HG03439 (cell line): ENCODE measurements at regions not wholly inside any gene's neighbourhood (a gene's known extent, or its start where the extent isn't known, plus 50 kb on each side); places are given as distances from the start of the nearest gene placed in this dataset.
"Not testable (repeated sequence)": the region's sequence is repeated elsewhere in the genome, so short reads cannot be mapped to it uniquely, and the experiment has no call there.

Experiments used
- ATAC-seq: cut with Tn5 transposase; IDR thresholded peaks from one replicate; pipeline ENCODE4 v1.9.1; 2021; ENCODE audit warnings: mild to moderate bottlenecking, moderate library complexity; ENCODE audit not compliant: unreplicated experiment

- no peak for ATAC-seq
Measured at GRCh38 chr2:20499387-20499786, 52.5 kb downstream of the RHOB start.

DNA sequence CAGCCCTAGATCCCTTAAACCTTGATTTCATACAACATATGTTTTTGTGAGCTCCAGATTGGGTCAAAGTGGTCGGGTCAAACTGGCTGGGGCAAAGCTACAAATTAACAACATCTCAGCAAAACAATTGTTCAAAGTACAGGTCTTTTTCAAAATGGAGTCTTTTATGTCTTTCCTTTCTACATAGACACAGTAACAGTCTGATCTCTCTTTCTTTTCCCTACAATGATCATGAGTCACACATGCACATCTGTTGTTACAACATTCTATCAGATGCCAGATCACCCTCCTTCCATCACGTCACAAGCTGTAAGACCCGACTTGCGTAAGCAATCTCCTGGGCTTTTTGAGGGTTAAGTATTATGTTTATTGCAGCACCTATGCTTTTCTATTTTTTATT lies 55.1 kb downstream of the RHOB start:
- ATAC-seq, result no peak

DNA sequence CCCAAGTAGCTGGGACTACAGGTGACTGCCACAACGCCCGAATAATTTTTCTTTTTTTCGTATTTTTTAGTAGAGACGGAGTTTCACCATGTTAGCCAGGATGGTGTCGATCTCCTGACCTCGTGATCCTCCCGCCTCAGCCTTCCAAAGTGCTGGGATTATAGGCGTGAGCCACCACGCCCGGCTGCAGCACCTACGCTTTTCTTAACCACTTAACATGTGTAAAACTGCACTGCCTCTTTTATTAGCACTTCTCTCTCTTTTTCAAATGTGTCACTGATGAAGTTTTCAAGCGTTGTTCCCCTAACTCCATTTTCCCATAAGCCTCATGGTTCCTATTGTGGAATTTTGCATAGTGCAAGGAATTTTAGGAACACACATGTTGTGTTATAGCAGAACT lies 55.6 kb downstream of the RHOB start:
- ATAC-seq, result not testable (repeated sequence)

DNA sequence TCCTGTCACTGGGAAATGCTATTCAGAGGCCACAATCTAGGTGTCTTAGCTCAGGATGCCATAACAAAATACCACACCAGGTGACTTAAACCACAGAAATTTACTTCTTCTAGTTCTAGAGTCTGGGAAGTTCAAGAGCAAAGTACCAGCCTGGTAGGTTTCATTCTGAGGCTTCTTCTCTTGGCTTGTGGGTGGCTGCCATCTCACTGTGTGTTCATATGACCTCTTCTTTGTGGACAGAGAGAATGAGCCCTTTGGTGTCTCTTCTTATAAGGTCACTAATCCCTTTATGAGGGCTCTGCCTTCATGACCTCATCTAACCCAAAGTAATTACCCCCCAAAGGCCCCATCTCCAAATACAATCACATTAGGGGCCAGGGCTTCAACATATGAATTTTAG lies 57.3 kb downstream of the RHOB start:
- no peak for ATAC-seq

DNA sequence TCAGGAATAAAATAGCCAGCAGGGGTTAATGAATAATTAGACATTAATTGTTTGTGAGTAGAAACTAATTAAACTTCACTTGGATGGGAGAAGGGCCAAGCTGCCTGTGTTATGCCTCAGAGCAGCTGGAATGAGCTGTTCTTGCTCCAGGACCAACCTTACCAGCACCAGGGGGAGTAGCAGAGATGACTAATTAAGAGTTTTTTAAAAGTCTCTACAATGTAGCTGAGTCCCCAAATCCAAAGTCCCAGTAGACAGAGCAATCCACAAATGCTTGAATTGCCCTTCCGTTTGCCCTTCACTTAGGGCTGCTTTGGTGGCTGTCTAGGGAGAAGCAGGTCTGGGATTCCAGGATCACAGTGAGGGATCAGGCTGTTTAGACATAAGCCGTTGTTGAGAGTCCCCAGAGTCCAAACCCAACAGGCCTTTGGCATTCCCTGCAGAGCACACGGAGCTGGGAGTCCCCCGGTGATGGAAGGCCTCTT lies 59.4 kb downstream of the RHOB start:
- no peak for ATAC-seq

GRCh38 chr2:20507166-20507692 lies 60.4 kb downstream of the RHOB start:
- ATAC-seq, result peak; percentile 91

DNA sequence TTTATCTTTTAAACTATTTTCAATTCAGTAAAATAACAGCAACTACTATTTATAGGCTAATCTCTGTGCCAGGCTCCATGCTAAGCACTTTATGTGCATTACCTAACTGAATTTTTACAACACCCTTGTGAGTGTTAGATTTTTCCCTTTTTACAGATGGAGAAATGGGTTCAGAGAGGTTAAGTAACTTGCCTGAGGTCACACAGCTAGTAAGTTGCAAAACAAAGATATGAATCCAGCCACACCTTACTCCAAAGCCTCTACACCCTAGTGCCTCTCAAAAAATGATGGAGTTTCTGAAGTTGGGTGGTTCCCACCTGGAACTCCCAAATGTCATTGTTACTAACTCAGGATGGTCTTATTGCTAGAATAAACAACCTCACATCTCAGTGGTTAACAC lies 60.8 kb downstream of the RHOB start:
- ATAC-seq, result no peak

- no peak for ATAC-seq
Measured at GRCh38 chr2:20509301-20509769, 62.5 kb downstream of the RHOB start.

GRCh38 chr2:20509770-20510490 lies 63.1 kb downstream of the RHOB start:
- no peak for ATAC-seq

GRCh38 chr2:20511130-20511529 lies 64.3 kb downstream of the RHOB start:
- ATAC-seq, result no peak

DNA sequence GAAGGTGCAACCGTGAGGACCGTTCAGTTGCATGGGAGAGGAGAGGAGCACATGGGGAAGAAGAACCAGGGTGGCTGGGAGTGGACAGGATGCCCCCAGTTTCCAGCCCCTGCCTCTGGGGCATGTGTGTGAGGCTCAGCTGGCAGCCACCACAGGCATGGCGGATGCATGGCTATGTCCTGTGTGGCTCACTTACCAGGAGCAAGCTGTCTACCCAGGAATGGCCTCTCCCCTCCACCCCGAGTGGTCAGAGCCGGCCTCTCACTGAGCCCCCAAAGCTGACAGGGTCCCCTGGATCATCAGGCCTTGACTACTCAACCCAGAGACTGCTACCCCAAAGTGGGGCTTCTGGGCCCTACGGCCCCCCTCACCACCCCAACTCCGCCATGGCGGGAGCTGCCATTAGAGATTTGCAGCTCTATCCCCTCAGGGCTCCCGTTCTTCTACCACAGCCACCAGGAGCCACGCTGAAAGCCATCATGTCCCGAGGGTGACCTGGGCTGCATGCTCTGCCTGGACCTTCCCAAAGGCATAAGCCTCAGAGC lies 65.3 kb downstream of the RHOB start:
- no peak for ATAC-seq

DNA sequence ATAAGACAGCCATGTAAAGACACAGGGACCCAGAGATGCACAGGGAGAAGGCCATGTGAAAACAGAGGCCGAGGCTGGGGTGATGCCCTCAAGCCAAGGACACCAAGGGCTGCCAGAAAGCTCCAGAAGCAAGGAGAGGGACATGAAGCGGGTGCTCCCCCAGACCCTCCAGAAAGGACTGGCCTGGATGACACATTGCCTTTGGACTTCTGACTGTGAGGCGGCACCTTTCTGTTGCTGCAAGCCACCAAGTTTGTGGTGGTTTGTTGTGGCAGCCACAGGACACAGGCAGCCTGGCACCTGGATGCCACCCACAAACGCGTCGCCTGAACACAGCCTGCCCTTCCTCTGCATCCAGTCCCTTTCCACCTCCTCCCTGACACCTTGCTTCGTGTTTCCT lies 67.1 kb downstream of the RHOB start:
- no peak for ATAC-seq

DNA sequence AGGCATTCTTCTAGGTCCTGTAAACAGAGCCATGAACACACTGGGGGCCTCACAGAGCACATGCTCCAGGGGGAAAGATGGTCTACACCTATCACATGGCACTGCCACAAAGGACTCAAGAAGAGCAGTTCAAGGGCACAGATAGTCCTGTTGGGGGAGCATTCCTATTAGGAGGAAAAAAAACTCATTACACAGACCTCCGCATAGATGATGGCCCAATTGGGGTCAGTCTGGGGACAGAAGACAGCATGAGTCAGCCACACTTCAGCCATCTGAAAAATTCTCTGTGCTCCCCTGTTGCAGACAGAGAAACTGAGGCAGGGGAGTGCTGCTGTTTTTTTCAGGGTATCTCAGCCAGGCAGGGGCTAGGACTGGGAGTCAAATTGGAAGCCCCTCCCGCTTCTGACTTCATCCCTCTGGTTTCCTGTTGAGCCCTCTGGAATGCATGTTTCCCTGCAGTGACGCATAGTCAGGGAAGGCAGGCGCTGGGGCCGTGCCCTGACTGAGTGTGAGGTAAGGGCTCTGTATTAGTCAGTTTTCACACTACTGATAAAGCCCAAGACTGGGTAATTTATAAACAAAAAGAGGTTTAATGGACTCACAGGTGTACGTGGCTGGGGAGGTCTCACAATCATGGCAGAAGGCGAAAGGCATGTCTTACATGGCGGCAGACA lies 67.9 kb downstream of the RHOB start:
- ATAC-seq, result no peak

DNA sequence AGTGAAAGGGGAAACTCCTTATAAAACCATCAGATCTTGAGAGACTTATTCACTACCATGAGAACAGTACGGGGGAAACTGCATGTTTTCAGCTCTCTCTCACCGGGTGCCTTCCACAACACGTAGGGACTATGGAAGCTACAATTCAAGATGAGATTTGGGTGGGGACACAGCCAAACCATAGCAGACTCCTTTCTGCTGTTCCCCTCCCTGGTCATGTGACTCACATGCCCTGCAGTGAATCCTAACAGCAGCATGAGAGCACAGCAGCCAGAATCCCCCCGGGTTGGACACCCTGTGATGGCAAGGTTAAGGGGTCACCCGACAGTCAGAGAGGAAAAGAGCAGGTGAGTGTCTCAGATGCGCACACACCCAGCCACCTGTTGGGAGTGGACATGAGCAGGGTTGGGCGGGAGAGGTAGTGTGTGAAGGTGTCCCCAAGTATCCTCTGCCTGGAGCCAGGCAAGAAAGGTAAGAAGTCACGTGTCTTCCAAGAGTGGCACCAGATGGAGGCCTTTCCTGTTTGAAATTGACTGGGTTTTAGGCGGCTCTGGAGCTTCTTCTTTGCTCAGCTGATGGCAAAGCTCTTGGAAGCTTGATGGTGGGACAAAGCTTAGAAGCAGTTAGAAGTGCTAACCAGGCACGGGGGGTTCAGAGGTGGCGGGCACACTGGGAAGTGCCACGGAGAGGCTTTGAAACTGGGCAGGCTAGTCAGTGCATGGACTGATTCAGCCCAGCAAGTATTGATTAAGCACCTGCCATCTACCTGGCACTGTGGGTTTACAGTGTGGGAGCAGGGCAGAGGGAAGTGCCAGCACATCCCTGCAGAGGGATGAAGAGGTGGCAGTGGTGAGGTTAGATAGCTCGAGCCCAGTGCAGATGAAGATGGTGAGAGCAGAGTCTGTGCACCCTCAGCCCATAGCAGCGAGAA lies 68.7 kb downstream of the RHOB start:
- ATAC-seq, result no peak

DNA sequence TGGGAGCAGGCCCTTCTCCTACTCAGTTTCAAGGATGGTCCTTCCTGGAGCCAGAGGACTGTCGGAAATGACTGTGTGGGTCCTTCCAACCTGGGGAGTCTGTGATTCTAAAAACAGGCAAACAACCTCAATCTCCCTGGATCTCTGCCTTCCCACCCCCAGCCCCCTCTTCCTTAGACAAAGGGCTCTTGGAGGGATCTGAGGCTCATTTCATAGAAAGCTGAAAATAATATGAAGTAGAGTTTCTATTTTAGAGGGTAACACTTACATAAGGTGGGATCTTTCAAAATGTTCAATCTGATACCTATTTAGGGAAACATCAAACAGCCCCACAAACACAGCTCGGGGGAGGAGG lies 69.4 kb downstream of the RHOB start:
- no peak for ATAC-seq

- ATAC-seq, result peak; percentile 76
Measured at GRCh38 chr2:20516646-20517341, 69.9 kb downstream of the RHOB start.

- no peak for ATAC-seq
Measured at GRCh38 chr2:20519309-20519708, 72.4 kb downstream of the RHOB start.

DNA sequence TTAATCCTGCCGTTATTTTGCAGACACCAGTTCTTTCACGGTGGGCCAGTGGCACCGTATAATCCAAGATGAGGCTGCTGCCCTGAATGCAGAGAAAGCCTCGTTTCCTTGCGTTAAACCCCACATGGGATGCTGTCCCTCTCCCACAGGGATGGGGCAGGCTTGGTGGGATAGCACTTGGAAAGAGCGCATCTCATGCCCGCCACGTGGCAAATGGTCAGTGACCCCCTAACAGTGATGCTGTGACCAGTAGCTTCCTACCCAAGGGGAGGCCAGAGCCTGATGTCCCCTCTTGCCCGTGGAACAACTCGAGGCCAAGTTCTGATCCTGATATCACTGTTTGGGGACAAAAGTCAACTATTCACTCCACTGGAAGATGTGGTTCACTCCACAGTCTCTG lies 73.3 kb downstream of the RHOB start:
- ATAC-seq, result no peak

GRCh38 chr2:20521193-20521592 lies 74.3 kb downstream of the RHOB start:
- ATAC-seq, result no peak

- no peak for ATAC-seq
Measured at GRCh38 chr2:20521682-20522189, 74.9 kb downstream of the RHOB start.
